ENCODE measurements at regions not wholly inside any gene's neighbourhood (a gene's known extent, or its start where the extent isn't known, plus 50 kb on each side); places are given as distances from the start of the nearest gene placed in this dataset.

GRCh38 chr10:23899166-23899565 is 309.8 kb upstream of the KIAA1217 start:
- intact Hi-C loops (cut with micrococcal nuclease; ENCODE audit: unreplicated experiment), result no loop called here
- POLR2A ChIA-PET, result no interaction called here

GRCh38 chr10:23910291-23910690 is 298.6 kb upstream of the KIAA1217 start:
- ATAC-seq (no peak), DNase-seq (ENCODE audit: low read depth, low spot score) (no peak)
- ChIA-PET CTCF (no interaction called here), POLR2A (no interaction called here)
- H3K27ac ChIP-seq (ENCODE audit: low read length), result no peak overlapping the region
- no peaks in the 10 kb centered on the region for H3K9me3 ChIP-seq (ENCODE audit: control insufficient read depth, insufficient read depth, low read depth, low read length)
- H3K36me3 ChIP-seq (ENCODE audit: control insufficient read depth, insufficient read depth, low read length), result no peaks in the 10 kb centered on the region
- H3K4me1 ChIP-seq (ENCODE audit: control insufficient read depth, insufficient read depth, low read length), result no peaks in the 10 kb centered on the region
- in situ Hi-C loops (cut with HindIII; ENCODE audit: low pct_unique_long_range_greater_than_20kb, low sequenced_read_pairs) (no loop called here), intact Hi-C loops (cut with micrococcal nuclease; ENCODE audit: unreplicated experiment) (no loop called here)
- no peak overlapping the region for H3K4me3 ChIP-seq (ENCODE audit: low read depth in 2 of 2, low read length in 2 of 2)
- no TSS peak for BruUV-seq (replicated peaks)
- TF ChIP-seq TCF7L2 (IDR thresholded peaks at IDR 0.05; ENCODE audit: low read depth, low read length) (no peak), CTCF (IDR thresholded peaks at IDR 0.05) (no peak), POLR2AphosphoS5 (IDR thresholded peaks at IDR 0.05; ENCODE audit: low read depth, low read length) (no peak), SIN3A (IDR thresholded peaks at IDR 0.05; ENCODE audit: borderline replicate concordance, insufficient read depth, low read depth, low read length) (no peak), REST (IDR thresholded peaks at IDR 0.05; ENCODE audit: insufficient read depth in 1 of 2, low read depth in 2 of 2, low read length in 1 of 2) (no peak)
- no peaks in the 10 kb centered on the region for H3K27me3 ChIP-seq (ENCODE audit: control insufficient read depth, insufficient read depth, low read length)

More at GRCh38 chr10:23899166-23899565, 309.8 kb upstream of the KIAA1217 start:
- ATAC-seq, result no peak
- H3K9me3 ChIP-seq (ENCODE audit: control insufficient read depth, insufficient read depth, low read depth, low read length), result no peaks in the 10 kb centered on the region
- H3K4me3 ChIP-seq (ENCODE audit: low read depth in 2 of 2, low read length in 2 of 2), result no peak overlapping the region
- CTCF ChIA-PET, result no interaction called here
- in situ Hi-C loops (cut with HindIII; ENCODE audit: low pct_unique_long_range_greater_than_20kb, low sequenced_read_pairs), result no loop called here
- H3K4me1 ChIP-seq (ENCODE audit: control insufficient read depth, insufficient read depth, low read length), result no peaks in the 10 kb centered on the region
- H3K36me3 ChIP-seq (ENCODE audit: control insufficient read depth, insufficient read depth, low read length), result no peaks in the 10 kb centered on the region
- no peak overlapping the region for H3K27ac ChIP-seq (ENCODE audit: low read length)
- no peak for DNase-seq (ENCODE audit: low read depth, low spot score)
- BruUV-seq (replicated peaks), result no TSS peak
- no peak for TF ChIP-seq CTCF (IDR thresholded peaks at IDR 0.05)
- no peak for TF ChIP-seq TCF7L2 (IDR thresholded peaks at IDR 0.05; ENCODE audit: low read depth, low read length)
- no peak for TF ChIP-seq SIN3A (IDR thresholded peaks at IDR 0.05; ENCODE audit: borderline replicate concordance, insufficient read depth, low read depth, low read length)
- no peak for TF ChIP-seq REST (IDR thresholded peaks at IDR 0.05; ENCODE audit: insufficient read depth in 1 of 2, low read depth in 2 of 2, low read length in 1 of 2)
- no peak for TF ChIP-seq POLR2AphosphoS5 (IDR thresholded peaks at IDR 0.05; ENCODE audit: low read depth, low read length)
- H3K27me3 ChIP-seq (ENCODE audit: control insufficient read depth, insufficient read depth, low read length), result no peaks in the 10 kb centered on the region
